Transverse colon (tissue), 4 donors: ENCODE measurements at regions not wholly inside any gene's neighbourhood (a gene's known extent, or its start where the extent isn't known, plus 50 kb on each side); places are given as distances from the start of the nearest gene placed in this dataset.

Experiments
- CTCF ChIP-seq, 5 experiments: fragments of 200-600 bp in 3 of 5; fragments of 450-650 bp in 2 of 5; sonication (generic) in 3 of 5; IDR thresholded peaks; 1 replicate in 2 of 5; 2 replicates in 3 of 5; pipeline ENCODE4 v1.5.1; 2016 to 2017; ENCODE audit warnings: antibody characterized with exemption in 5 of 5, inconsistent platforms in 3 of 5, mild to moderate bottlenecking in 2 of 5, moderate library complexity in 1 of 5
- POLR2A ChIP-seq: fragments of 450-650 bp; IDR thresholded peaks from one replicate; pipeline ENCODE4 v1.6.1; 2016; ENCODE audit warnings: antibody characterized with exemption, mild to moderate bottlenecking, moderate library complexity
- POLR2AphosphoS5 ChIP-seq, 3 donors: sonication (generic); formaldehyde crosslinking; IDR thresholded peaks; one replicate each; pipeline ENCODE4 v1.6.1; 2016; ENCODE audit warnings: antibody characterized with exemption in 3 of 3

- TF ChIP-seq CTCF (IDR thresholded peaks at IDR 0.05) (no peak), POLR2AphosphoS5 (IDR thresholded peaks at IDR 0.05) (no peak), POLR2A (no peak)
Measured at GRCh38 chrX:4663085-4663484, 949.6 kb upstream of the PRKX start.
